Lower lobe of right lung (tissue), 2 donors: ENCODE measurements at regions not wholly inside any gene's neighbourhood (a gene's known extent, or its start where the extent isn't known, plus 50 kb on each side); places are given as distances from the start of the nearest gene placed in this dataset.

Experiments
- ATAC-seq, 2 donors: fragments of 200-7000 bp; cut with Tn5 transposase; one replicate each; pipeline ENCODE4 v1.9.1; 2020 to 2022; ENCODE audit warnings: mild to moderate bottlenecking in 2 of 2, moderate library complexity in 2 of 2
- DNase-seq: peaks from one replicate; pipeline ENCODE4 v3.0.0-alpha.2; 2020
- H3K27ac ChIP-seq: fragments of 200-600 bp; one replicate; pipeline ENCODE4 v1.8.0; 2022
- H3K27me3 ChIP-seq: fragments of 200-600 bp; one replicate; pipeline ENCODE4 v1.8.0; 2022; ENCODE audit warnings: low read depth
- H3K36me3 ChIP-seq: fragments of 200-600 bp; one replicate; pipeline ENCODE4 v1.8.0; 2022; ENCODE audit warnings: mild to moderate bottlenecking
- H3K4me1 ChIP-seq: fragments of 200-600 bp; one replicate; pipeline ENCODE4 v1.8.0; 2022
- H3K4me3 ChIP-seq: fragments of 200-600 bp; one replicate; pipeline ENCODE4 v1.8.0; 2022; ENCODE audit warnings: mild to moderate bottlenecking
- H3K9me3 ChIP-seq: fragments of 200-600 bp; one replicate; pipeline ENCODE4 v1.8.0; 2022
- intact Hi-C: fragments of 100-400 bp; cut with DNase I; formaldehyde crosslinking; loops from one replicate; pipeline ENCODE4 v1.11.0; 2022
- TF ChIP-seq, protein P1 (sequence below): fragments of 200-600 bp; IDR thresholded peaks from one replicate; pipeline ENCODE4 v1.8.0; 2022; ENCODE audit warnings: antibody characterized with exemption, mild to moderate bottlenecking
- donor health status: DM: no; HTN: yes; CAD: no; lungs with severe emphysema.

DNA sequence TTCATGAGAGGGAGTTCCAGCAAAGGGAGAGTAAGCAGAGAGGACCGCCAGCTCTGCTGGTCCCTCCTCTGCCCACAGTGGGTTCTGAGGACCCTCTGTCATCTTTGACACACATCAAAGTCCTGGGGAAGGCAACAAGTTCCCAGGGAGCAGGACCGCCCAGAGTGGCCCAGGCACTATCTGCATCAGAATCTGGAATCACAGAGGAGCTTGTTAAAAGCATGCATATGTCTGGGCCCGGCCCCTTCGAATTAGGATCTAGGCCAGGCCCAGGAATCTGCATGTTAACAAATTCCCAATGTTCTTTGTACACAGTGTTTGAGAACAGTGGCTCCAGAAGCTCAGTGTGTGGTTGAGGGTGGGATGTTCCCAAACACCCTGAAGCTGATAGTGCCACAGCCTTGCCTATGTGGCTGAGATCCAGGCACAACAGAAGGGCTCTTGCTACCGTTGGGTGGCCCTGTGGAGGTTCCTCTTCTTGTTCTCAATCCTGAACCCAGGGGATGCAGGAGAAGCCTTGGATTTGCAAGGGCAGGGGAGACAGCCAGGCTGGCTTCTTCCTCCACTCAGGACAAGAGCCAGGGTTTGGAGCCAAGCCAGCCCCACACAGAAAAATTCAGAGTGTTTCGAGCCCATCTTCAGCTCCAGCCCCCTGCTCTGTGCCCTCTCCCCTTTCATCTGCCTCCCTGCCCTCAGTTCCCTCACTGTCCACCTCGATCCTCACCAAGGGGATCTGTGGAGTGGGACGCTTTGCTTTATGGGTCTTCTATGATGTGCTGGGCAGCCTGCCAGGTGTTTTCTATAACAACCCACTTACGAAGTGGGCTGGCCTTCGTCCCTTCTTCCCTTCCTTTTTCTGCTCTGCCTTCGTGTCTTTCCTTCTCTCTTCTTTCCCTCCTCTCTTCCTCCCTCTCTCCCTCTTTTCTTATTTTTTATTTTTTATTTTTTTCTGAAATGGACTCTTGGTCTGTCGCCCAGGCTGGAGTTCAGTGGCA is 129.0 kb upstream of the TMPRSS2 start:
- H3K36me3 ChIP-seq = no peaks in the 10 kb centered on the region
- no peaks in the 10 kb centered on the region for H3K4me1 ChIP-seq
- no peak for DNase-seq
- no peak overlapping the region for H3K4me3 ChIP-seq
- no peaks in the 10 kb centered on the region for H3K27me3 ChIP-seq
- no peak for ATAC-seq
- intact Hi-C loops = no loop called here
- peaks cover 4% of the 10 kb centered on the region for H3K9me3 ChIP-seq
- TF ChIP-seq, protein P1, sequence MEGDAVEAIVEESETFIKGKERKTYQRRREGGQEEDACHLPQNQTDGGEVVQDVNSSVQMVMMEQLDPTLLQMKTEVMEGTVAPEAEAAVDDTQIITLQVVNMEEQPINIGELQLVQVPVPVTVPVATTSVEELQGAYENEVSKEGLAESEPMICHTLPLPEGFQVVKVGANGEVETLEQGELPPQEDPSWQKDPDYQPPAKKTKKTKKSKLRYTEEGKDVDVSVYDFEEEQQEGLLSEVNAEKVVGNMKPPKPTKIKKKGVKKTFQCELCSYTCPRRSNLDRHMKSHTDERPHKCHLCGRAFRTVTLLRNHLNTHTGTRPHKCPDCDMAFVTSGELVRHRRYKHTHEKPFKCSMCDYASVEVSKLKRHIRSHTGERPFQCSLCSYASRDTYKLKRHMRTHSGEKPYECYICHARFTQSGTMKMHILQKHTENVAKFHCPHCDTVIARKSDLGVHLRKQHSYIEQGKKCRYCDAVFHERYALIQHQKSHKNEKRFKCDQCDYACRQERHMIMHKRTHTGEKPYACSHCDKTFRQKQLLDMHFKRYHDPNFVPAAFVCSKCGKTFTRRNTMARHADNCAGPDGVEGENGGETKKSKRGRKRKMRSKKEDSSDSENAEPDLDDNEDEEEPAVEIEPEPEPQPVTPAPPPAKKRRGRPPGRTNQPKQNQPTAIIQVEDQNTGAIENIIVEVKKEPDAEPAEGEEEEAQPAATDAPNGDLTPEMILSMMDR = no peak
- H3K27ac ChIP-seq = no peak overlapping the region

DNA sequence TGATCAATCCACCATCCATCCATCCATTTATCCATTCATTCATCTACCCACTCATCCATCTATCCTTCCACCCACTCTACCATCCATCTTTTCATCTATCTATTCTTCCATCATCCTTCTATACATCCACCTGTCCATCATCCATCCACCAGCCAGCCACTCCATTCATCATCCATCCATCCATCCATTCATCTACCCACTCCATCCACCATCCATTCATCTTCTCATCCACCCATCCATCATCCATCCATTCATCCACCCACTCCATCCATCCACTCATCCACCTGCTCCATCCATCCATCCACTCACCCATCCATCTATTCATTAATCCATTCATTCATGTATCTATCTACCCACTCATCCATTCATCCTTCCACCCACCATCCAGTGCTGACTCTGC is 127.9 kb upstream of the TMPRSS2 start:
- Histone ChIP-seq H3K36me3 (no peaks in the 10 kb centered on the region), H3K4me1 (no peaks in the 10 kb centered on the region), H3K9me3 (peaks cover 4% of the 10 kb centered on the region), H3K27ac (no peak overlapping the region), H3K27me3 (no peaks in the 10 kb centered on the region), H3K4me3 (no peak overlapping the region)
- intact Hi-C loops = no loop called here
- no peak for DNase-seq
- no peak for ATAC-seq
- TF ChIP-seq, protein P1 = no peak

DNA sequence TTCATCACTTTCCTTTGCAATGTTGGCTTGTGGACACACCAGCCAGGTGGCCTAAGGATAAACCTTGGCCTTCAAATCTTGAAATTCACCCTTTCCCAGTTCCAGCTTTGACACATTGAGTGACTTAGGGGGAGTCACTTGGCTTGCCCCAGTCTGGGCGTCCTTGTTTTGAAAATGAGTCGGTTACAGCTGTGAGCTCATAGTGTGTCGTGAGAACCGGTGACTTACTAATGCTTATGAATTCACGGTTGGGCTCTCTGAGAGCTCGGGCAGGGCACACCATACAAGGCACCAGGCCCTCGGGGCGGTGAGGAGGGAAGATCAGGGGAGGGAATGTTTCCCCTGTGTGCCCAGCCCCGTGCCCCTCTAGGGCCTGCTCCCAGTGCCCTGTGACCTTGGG is 126.9 kb upstream of the TMPRSS2 start:
- no peak for DNase-seq
- Histone ChIP-seq H3K9me3 (peaks cover 4% of the 10 kb centered on the region), H3K4me3 (no peak overlapping the region), H3K27ac (peak overlapping the region; percentile 41), H3K27me3 (no peaks in the 10 kb centered on the region), H3K36me3 (no peaks in the 10 kb centered on the region), H3K4me1 (no peaks in the 10 kb centered on the region)
- intact Hi-C loops = no loop called here
- ATAC-seq = no peak
- TF ChIP-seq, protein P1 = no peak

DNA sequence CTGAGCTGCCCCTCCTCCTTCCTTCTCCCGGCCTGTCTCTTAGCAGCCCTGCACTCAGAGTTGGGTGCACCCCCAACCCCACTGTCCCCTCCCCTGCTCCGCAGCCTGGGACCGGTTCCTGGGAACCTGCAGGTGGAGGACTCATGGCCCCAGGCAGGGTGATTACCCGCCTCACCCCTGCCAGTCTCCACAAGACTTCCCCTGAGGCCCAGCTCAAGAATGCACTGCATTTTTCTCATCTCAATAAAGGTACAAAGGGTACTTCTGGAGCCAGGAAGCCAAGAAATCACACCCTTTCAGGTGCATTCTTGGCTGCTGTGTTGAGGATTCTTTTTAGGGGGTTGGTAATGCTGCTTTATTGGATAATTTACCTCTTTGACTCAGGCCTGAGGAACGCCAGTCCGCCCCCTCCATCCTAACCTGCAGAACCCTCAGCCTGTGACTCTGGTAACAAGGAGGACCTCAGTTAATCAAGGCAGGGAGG is 126.3 kb upstream of the TMPRSS2 start:
- H3K27ac ChIP-seq = peak overlapping the region; percentile 41
- intact Hi-C loops = no loop called here
- peaks cover 4% of the 10 kb centered on the region for H3K9me3 ChIP-seq
- no peaks in the 10 kb centered on the region for H3K36me3 ChIP-seq
- no peaks in the 10 kb centered on the region for H3K27me3 ChIP-seq
- ATAC-seq = peak; percentile 80 to 83
- H3K4me3 ChIP-seq = no peak overlapping the region
- TF ChIP-seq, protein P1 = no peak
- peak; percentile 60 for DNase-seq
- H3K4me1 ChIP-seq = no peaks in the 10 kb centered on the region

DNA sequence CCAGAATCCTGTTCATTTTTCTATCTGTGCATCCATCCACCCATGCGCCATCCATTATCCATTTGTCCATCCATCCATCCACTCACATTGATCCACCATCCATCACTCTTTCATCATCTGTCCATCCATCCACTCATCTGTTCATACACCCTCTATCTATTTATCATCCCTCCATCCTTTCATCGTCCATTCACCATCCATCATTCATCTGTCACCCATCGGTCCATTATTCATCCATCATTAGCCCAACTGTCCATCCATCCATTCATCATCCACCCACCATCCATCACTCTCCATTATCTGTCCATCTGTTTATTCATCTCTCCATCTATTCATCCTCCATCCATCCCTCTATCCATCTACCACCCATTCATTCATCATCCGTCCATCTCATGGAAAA is 125.7 kb upstream of the TMPRSS2 start:
- H3K36me3 ChIP-seq = no peaks in the 10 kb centered on the region
- DNase-seq (no peak), ATAC-seq (no peak)
- intact Hi-C loops = no loop called here
- H3K4me3 ChIP-seq = no peak overlapping the region
- TF ChIP-seq, protein P1 = no peak
- H3K4me1 ChIP-seq = no peaks in the 10 kb centered on the region
- H3K27me3 ChIP-seq = no peaks in the 10 kb centered on the region
- H3K27ac ChIP-seq = peak overlapping the region; percentile 41
- H3K9me3 ChIP-seq = peaks cover 4% of the 10 kb centered on the region
